ENCODE measurements at regions not wholly inside any gene's neighbourhood (a gene's known extent, or its start where the extent isn't known, plus 50 kb on each side); places are given as distances from the start of the nearest gene placed in this dataset.
"Not testable (repeated sequence)": the region's sequence is repeated elsewhere in the genome, so short reads cannot be mapped to it uniquely, and the experiment has no call there.

GRCh38 chr7:68254815-68255214, 1258.2 kb downstream of the TYW1 start:
- not testable (repeated sequence) for DNase-seq

GRCh38 chr7:68256295-68256694, 1259.7 kb downstream of the TYW1 start:
- no peak for DNase-seq

GRCh38 chr7:68258609-68259008, 1262.0 kb downstream of the TYW1 start:
- no peak for DNase-seq

GRCh38 chr7:68265258-68265657, 1268.6 kb downstream of the TYW1 start:
- no peak for DNase-seq

GRCh38 chr7:68266004-68266579, 1269.5 kb downstream of the TYW1 start:
- DNase-seq: no peak

- no peak for DNase-seq
Observed at GRCh38 chr7:68267486-68267885, 1270.9 kb downstream of the TYW1 start.

- DNase-seq: no peak
Observed at GRCh38 chr7:68269405-68269804, 1272.8 kb downstream of the TYW1 start.

- DNase-seq: no peak
Observed at GRCh38 chr7:68272507-68272906, 1275.9 kb downstream of the TYW1 start.

- DNase-seq: no peak
Observed at GRCh38 chr7:68276725-68277124, 1280.1 kb downstream of the TYW1 start.

- DNase-seq: no peak
Observed at GRCh38 chr7:68279827-68280400, 1283.3 kb downstream of the TYW1 start.

GRCh38 chr7:68280931-68281330, 1284.3 kb downstream of the TYW1 start:
- no peak for DNase-seq

- no peak for DNase-seq
Observed at GRCh38 chr7:68288144-68288593, 1291.5 kb downstream of the TYW1 start.

GRCh38 chr7:68291710-68292109, 1295.1 kb downstream of the TYW1 start:
- DNase-seq: no peak

GRCh38 chr7:68295386-68295785, 1298.8 kb downstream of the TYW1 start:
- DNase-seq: no peak

- no peak for DNase-seq
Observed at GRCh38 chr7:68304536-68304935, 1293.7 kb upstream of the AUTS2 start.

- no peak for DNase-seq
Observed at GRCh38 chr7:68306692-68307107, 1291.6 kb upstream of the AUTS2 start.

GRCh38 chr7:68309271-68309670, 1289.0 kb upstream of the AUTS2 start:
- no peak for DNase-seq

- no peak for DNase-seq
Observed at GRCh38 chr7:68309806-68310205, 1288.5 kb upstream of the AUTS2 start.

- DNase-seq: no peak
Observed at GRCh38 chr7:68311958-68312357, 1286.3 kb upstream of the AUTS2 start.

GRCh38 chr7:68313806-68314205, 1284.5 kb upstream of the AUTS2 start:
- no peak for DNase-seq

GRCh38 chr7:68314208-68314607, 1284.1 kb upstream of the AUTS2 start:
- DNase-seq: no peak

- no peak for DNase-seq
Observed at GRCh38 chr7:68317476-68317875, 1280.8 kb upstream of the AUTS2 start.

- no peak for DNase-seq
Observed at GRCh38 chr7:68319061-68319460, 1279.2 kb upstream of the AUTS2 start.

GRCh38 chr7:68321076-68321639, 1277.1 kb upstream of the AUTS2 start:
- DNase-seq: no peak
